GM12878 (cell line): ENCODE measurements at regions not wholly inside any gene's neighbourhood (a gene's known extent, or its start where the extent isn't known, plus 50 kb on each side); places are given as distances from the start of the nearest gene placed in this dataset.

Source experiments
- ATF2 ChIP-seq: IDR thresholded peaks from 2 replicates; pipeline ENCODE4 v1.6.1; 2012; ENCODE audit warnings: low read length, inconsistent platforms
- BCL3 ChIP-seq: IDR thresholded peaks from 2 replicates; pipeline ENCODE4 v1.6.1; 2011; ENCODE audit warnings: borderline replicate concordance, low read depth, mild to moderate bottlenecking, moderate library complexity, low read length; ENCODE audit not compliant: insufficient read depth, poor library complexity, severe bottlenecking
- BRCA1 ChIP-seq: IDR thresholded peaks from 2 replicates; pipeline ENCODE4 v1.6.1; 2011; ENCODE audit warnings: low read depth, low read length, improper control_type of control experiment
- CBX5 ChIP-seq: sonication (generic); IDR thresholded peaks from 2 replicates; pipeline ENCODE4 v1.6.1; 2016; ENCODE audit warnings: low read depth, moderate library complexity, mild to moderate bottlenecking, inconsistent platforms
- E2F4 ChIP-seq: IDR thresholded peaks from 2 replicates; pipeline ENCODE4 v1.6.1; 2012; ENCODE audit warnings: low read depth, low read length, improper control_type of control experiment
- EP300 ChIP-seq, 2 experiments: fragments of 150-350 bp in 1 of 2; IDR thresholded peaks; 2 replicates each; pipeline ENCODE4 v1.6.1; 2011 to 2012; ENCODE audit warnings: low read depth in 2 of 2, low read length in 2 of 2, borderline replicate concordance in 1 of 2, improper control_type of control experiment in 1 of 2, inconsistent platforms in 1 of 2; ENCODE audit not compliant: control insufficient read depth in 1 of 2
- ETV6 ChIP-seq, 2 experiments: fragments of 450-650 bp in 1 of 2; IDR thresholded peaks in 1 of 2; conservative IDR thresholded peaks in 1 of 2; 2 replicates each; pipeline ENCODE4 v1.6.1; 2014; ENCODE audit warnings: antibody characterized with exemption in 1 of 2, borderline replicate concordance in 1 of 2, low read depth in 1 of 2, mild to moderate bottlenecking in 1 of 2, moderate library complexity in 1 of 2
- GABPA ChIP-seq: IDR thresholded peaks from 2 replicates; pipeline ENCODE4 v1.6.1; 2014; ENCODE audit warnings: antibody characterized with exemption, low read depth, mild to moderate bottlenecking, inconsistent platforms
- IRF4 ChIP-seq: IDR thresholded peaks from 2 replicates; pipeline ENCODE4 v1.6.1; 2011; ENCODE audit warnings: low read depth, low read length
- JUNB ChIP-seq: IDR thresholded peaks from 2 replicates; pipeline ENCODE4 v1.6.1; 2016; ENCODE audit warnings: antibody characterized with exemption, mild to moderate bottlenecking
- KAT2A ChIP-seq: conservative IDR thresholded peaks from 2 replicates; pipeline ENCODE4 v1.6.1; 2011; ENCODE audit warnings: low read depth, low read length; ENCODE audit not compliant: control insufficient read depth
- KDM1A ChIP-seq: fragments of 200-600 bp; sonication (generic); IDR thresholded peaks from 2 replicates; pipeline ENCODE4 v1.6.1; 2016; ENCODE audit warnings: borderline replicate concordance
- MEF2A ChIP-seq: IDR thresholded peaks from 2 replicates; pipeline ENCODE4 v1.6.1; 2011; ENCODE audit warnings: low read depth, mild to moderate bottlenecking, low read length, moderate library complexity; ENCODE audit not compliant: insufficient read depth
- NFIC ChIP-seq: IDR thresholded peaks from 2 replicates; pipeline ENCODE4 v1.6.1; 2012; ENCODE audit warnings: low read depth, mild to moderate bottlenecking, inconsistent platforms, low read length, moderate library complexity
- PAX5 ChIP-seq: IDR thresholded peaks from 2 replicates; pipeline ENCODE4 v1.6.1; 2011; ENCODE audit warnings: low read depth, low read length, borderline replicate concordance
- POU2F2 ChIP-seq: IDR thresholded peaks from 3 replicates; pipeline ENCODE4 v1.6.1; 2011; ENCODE audit warnings: low read depth, mild to moderate bottlenecking, low read length, borderline replicate concordance
- RUNX3 ChIP-seq: IDR thresholded peaks from 2 replicates; pipeline ENCODE4 v1.6.1; 2012; ENCODE audit warnings: low read length, inconsistent platforms
- SP1 ChIP-seq: IDR thresholded peaks from one replicate; pipeline ENCODE4 v1.6.1; 2011; ENCODE audit warnings: low read depth, low read length
- TBL1XR1 ChIP-seq: IDR thresholded peaks from 2 replicates; pipeline ENCODE4 v1.6.1; 2012; ENCODE audit warnings: low read depth, low read length, improper control_type of control experiment
- TCF3 ChIP-seq: IDR thresholded peaks from 2 replicates; pipeline ENCODE4 v1.6.1; 2012; ENCODE audit warnings: low read depth, mild to moderate bottlenecking, low read length, borderline replicate concordance; ENCODE audit not compliant: insufficient read depth
- ZNF24 ChIP-seq: fragments of 450-650 bp; IDR thresholded peaks from 2 replicates; pipeline ENCODE4 v1.6.1; 2017; ENCODE audit warnings: antibody characterized with exemption, mild to moderate bottlenecking
- ZNF592 ChIP-seq: fragments of 450-650 bp; IDR thresholded peaks from 2 replicates; pipeline ENCODE4 v1.6.1; 2017; ENCODE audit warnings: mild to moderate bottlenecking, moderate library complexity

- TF ChIP-seq ZNF24: no peak
- TF ChIP-seq BCL3: peak; percentile 60
- 0 out of 2 replicates have a peak, but pooled peaks have one; percentile 70 for TF ChIP-seq TCF3
- peak; percentile 20 for TF ChIP-seq SP1
- 0 out of 2 replicates have a peak, but pooled peaks have one; percentile 24 for TF ChIP-seq GABPA
- TF ChIP-seq TBL1XR1: peak; percentile 67; the same call in 1 of the 2 replicates
- 0 out of 4 replicates have a peak, but pooled peaks of 1 of the 2 experiments have one; percentile 30 for TF ChIP-seq EP300 (IDR thresholded peaks at IDR 0.05; ENCODE audit: borderline replicate concordance in 1 of 2, control insufficient read depth in 1 of 2, low read depth in 2 of 2, low read length in 2 of 2)
- peak; percentile 94 for TF ChIP-seq RUNX3
- TF ChIP-seq ATF2: peak; percentile 77; the same call in 1 of the 2 replicates
- TF ChIP-seq E2F4: no peak
- peak; percentile 57; the same call in 1 of the 2 replicates for TF ChIP-seq MEF2A
- TF ChIP-seq ZNF592: no peak
- TF ChIP-seq KAT2A: no peak
- peak; percentile 75; the same call in 1 of the 3 replicates for TF ChIP-seq POU2F2
- TF ChIP-seq KDM1A: no peak
- TF ChIP-seq NFIC: peak; percentile 88
- TF ChIP-seq ETV6 (conservative IDR thresholded peaks at IDR 0.05 in 1 of 2, IDR thresholded peaks at IDR 0.05 in 1 of 2; ENCODE audit: borderline replicate concordance in 1 of 2, low read depth in 1 of 2): peak in 1 of 2 experiments; percentile 96; a peak in 2 of 4 replicates
- peak; percentile 86; the same call in 1 of the 2 replicates for TF ChIP-seq PAX5
- no peak for TF ChIP-seq BRCA1
- peak; percentile 94 for TF ChIP-seq IRF4
- peak; percentile 97 for TF ChIP-seq CBX5
- peak; percentile 70; the same call in 1 of the 2 replicates for TF ChIP-seq JUNB
These were observed 299.1 kb upstream of the PRDM1 start (continued) for GRCh38 chr6:105786890-105787655.
